ENCODE measurements at regions not wholly inside any gene's neighbourhood (a gene's known extent, or its start where the extent isn't known, plus 50 kb on each side); places are given as distances from the start of the nearest gene placed in this dataset.

DNA sequence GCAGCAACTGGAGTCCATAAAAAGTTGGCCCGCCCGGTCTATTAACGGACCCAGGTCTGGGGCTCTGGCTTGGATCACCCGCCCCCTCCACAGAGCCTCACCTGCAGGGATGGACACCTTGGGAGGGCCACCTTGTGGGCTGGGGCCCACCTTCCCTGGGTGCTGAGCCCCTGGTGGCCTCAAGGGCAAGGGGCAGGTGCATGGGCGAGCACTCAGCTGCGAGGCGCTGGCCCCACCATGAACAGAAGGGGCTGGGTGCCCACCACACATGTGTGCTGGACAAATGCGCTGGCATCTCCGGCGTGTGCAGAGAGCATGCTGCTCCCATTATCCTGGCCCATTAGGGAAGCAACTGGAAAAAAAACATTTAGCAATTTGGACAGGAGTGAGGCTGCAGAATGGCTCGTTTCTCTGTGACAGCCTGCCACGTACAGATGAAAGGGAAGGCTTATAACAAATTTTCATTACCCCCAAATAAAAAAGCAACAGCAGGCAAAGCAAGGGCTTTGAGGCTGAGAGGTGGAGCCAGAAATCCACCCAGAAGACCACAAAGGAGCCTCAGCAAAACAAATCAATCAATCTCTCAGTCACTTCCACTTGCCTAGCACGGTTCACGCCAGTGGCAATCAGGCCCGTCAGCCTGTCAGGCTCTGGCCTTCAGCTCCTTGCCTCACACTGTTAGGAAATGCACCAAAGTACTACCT is 253.1 kb upstream of the ZNF521 start:
- H3K27me3 Mint-ChIP-seq (ENCODE audit: low read depth), result no peaks in the 10 kb centered on the region
- H3K4me1 Mint-ChIP-seq, result peaks cover 12% of the 10 kb centered on the region
- DNase-seq (ENCODE audit: low read depth, low spot score), result no peak
- H3K9me3 Mint-ChIP-seq, result peaks cover 8% of the 10 kb centered on the region
- H3K4me3 Mint-ChIP-seq, result no peak overlapping the region
- peaks cover 9% of the 10 kb centered on the region for H3K36me3 Mint-ChIP-seq (ENCODE audit: low read depth)
- TF ChIP-seq, protein P1, sequence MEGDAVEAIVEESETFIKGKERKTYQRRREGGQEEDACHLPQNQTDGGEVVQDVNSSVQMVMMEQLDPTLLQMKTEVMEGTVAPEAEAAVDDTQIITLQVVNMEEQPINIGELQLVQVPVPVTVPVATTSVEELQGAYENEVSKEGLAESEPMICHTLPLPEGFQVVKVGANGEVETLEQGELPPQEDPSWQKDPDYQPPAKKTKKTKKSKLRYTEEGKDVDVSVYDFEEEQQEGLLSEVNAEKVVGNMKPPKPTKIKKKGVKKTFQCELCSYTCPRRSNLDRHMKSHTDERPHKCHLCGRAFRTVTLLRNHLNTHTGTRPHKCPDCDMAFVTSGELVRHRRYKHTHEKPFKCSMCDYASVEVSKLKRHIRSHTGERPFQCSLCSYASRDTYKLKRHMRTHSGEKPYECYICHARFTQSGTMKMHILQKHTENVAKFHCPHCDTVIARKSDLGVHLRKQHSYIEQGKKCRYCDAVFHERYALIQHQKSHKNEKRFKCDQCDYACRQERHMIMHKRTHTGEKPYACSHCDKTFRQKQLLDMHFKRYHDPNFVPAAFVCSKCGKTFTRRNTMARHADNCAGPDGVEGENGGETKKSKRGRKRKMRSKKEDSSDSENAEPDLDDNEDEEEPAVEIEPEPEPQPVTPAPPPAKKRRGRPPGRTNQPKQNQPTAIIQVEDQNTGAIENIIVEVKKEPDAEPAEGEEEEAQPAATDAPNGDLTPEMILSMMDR (conservative IDR thresholded peaks at IDR 0.05), result no peak
- peak overlapping the region; percentile 46 for H3K27ac Mint-ChIP-seq (ENCODE audit: unreplicated experiment)

DNA sequence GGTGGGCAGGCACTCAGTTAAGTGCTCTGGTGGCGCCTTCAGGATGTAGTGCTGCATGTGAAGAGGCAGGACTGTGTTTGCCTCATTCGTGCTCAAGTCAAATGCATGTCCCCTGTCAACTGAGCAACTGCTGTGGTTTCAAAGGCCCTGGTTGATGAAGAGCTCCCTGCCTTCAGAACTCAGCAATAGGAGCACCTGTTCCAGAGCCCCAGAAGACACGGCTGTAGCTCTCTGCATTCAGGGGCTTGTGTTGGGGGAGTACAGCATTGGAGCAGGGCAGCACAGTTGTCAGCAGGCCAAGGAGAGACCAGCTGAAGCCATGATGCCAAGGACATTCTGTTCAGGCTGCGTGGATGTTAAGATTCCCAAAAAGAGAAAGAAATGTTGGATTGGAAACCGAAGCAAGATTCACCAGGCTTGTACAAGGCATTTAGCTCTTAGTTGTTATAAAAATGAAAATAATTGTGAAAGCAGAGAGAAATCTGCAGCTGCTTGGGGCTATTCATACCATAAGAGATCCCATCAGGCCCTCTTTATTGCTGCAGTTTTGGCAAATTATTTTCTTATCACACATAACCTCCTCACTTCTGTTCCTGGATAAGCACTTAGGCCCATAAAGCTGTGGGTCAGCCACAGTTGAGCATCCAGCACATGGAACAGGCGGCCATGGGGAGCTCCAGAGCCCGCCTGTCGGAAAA is 252.4 kb upstream of the ZNF521 start:
- Mint-ChIP-seq H3K4me3 (no peak overlapping the region), H3K4me1 (peaks cover 12% of the 10 kb centered on the region)

DNA sequence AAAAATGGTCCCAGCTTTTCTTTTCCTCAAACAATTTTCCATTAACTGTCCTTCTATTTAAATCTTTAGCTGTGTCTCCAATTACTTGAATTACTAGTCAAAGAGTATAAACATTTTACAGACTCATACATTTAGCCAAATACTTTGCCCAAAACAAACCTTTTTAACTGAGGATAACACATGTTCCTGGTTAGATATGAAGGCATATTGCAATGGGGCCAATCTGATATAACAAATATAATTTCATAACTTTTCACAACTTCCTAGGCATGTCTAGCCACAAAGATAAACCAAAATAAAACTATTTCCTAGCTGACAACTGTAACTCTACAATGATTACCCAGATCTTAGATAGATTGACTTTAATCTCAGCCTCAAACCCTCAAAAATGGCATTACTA is 247.5 kb upstream of the ZNF521 start:
- Mint-ChIP-seq H3K9me3 (peaks cover 8% of the 10 kb centered on the region), H3K27ac (ENCODE audit: unreplicated experiment) (no peak overlapping the region), H3K27me3 (ENCODE audit: low read depth) (no peaks in the 10 kb centered on the region), H3K4me3 (no peak overlapping the region), H3K4me1 (peaks cover 7% of the 10 kb centered on the region), H3K36me3 (ENCODE audit: low read depth) (peaks cover 7% of the 10 kb centered on the region)
- TF ChIP-seq, protein P1 (conservative IDR thresholded peaks at IDR 0.05), result no peak
- DNase-seq (ENCODE audit: low read depth, low spot score), result no peak

More for the DNA sequence above, 252.4 kb upstream of the ZNF521 start:
- H3K27ac Mint-ChIP-seq (ENCODE audit: unreplicated experiment), result no peak overlapping the region
- H3K36me3 Mint-ChIP-seq (ENCODE audit: low read depth), result peaks cover 9% of the 10 kb centered on the region
- no peak for DNase-seq (ENCODE audit: low read depth, low spot score)
- H3K9me3 Mint-ChIP-seq, result peaks cover 8% of the 10 kb centered on the region
- TF ChIP-seq, protein P1 (conservative IDR thresholded peaks at IDR 0.05), result no peak
- H3K27me3 Mint-ChIP-seq (ENCODE audit: low read depth), result no peaks in the 10 kb centered on the region

DNA sequence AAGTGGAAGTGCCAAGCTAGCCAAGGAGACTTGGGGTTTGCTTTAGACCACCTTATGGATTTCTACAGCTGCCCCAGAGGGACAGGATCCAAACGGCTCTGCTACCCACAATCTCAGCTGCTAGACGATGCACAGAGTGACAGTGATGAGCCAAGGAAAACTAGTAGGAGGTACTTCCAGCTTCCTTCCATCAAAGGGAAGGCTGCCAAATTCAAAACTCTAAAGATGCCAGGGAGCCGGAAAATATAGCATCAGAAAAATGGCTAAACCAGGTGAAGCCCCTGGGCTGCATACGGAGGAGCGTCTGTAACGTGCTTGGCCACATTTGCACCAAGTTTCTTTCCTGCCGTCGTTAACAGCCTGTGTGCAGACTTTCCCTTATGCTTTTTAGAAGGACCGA is 245.5 kb upstream of the ZNF521 start:
- no peak for DNase-seq (ENCODE audit: low read depth, low spot score)
- Mint-ChIP-seq H3K27me3 (ENCODE audit: low read depth) (no peaks in the 10 kb centered on the region), H3K4me1 (peaks cover 7% of the 10 kb centered on the region), H3K4me3 (no peak overlapping the region), H3K9me3 (peaks cover 8% of the 10 kb centered on the region), H3K27ac (ENCODE audit: unreplicated experiment) (no peak overlapping the region), H3K36me3 (ENCODE audit: low read depth) (peaks cover 7% of the 10 kb centered on the region)
- TF ChIP-seq, protein P1 (conservative IDR thresholded peaks at IDR 0.05), result no peak

DNA sequence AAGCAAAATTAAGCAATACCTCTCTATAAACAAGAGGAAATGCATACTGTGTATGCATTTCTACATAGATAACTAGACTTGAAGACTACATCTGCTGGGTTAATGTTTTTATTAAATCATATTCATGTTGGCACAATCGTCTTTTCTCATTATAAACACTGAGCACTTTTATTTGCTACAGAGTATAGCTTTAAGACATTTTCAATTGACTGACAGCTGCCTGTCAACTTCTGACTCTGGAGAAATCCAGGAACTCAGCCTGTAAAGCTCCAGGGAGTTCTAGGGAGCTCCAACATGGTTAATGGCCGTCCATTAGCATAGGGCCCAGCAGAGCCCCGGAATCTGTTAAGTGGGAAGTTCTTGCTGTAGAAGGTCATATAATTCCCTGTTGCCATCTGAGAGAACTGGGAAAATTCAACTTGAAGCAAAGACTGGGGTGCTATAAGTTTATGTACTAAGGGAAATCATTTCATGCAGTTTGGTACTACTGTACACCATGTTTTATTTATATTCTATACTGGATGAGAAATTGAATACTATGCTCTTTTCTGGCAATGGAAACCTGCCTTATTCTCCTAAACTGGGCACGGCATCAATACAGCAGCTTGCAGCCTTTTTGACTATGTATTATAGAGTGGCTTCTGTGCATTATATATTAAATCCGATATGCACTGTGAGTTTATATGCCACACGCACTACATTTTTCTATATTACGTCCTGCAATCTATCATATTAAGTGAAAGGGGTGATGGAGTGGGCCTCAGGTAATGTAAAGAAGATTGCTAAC is 243.5 kb upstream of the ZNF521 start:
- Mint-ChIP-seq H3K36me3 (ENCODE audit: low read depth) (no peaks in the 10 kb centered on the region), H3K4me1 (peaks cover 7% of the 10 kb centered on the region), H3K27me3 (ENCODE audit: low read depth) (no peaks in the 10 kb centered on the region), H3K4me3 (no peak overlapping the region), H3K9me3 (no peaks in the 10 kb centered on the region), H3K27ac (ENCODE audit: unreplicated experiment) (no peak overlapping the region)
- DNase-seq (ENCODE audit: low read depth, low spot score), result no peak
- TF ChIP-seq, protein P1 (conservative IDR thresholded peaks at IDR 0.05), result no peak
